Suprapubic skin (tissue), 4 donors: ENCODE measurements at regions not wholly inside any gene's neighbourhood (a gene's known extent, or its start where the extent isn't known, plus 50 kb on each side); places are given as distances from the start of the nearest gene placed in this dataset.

Experiments
- DNase-seq, 2 donors: peaks; one replicate each; pipeline ENCODE4 v3.0.0-alpha.2; 2019; ENCODE audit warnings: low spot score in 2 of 2
- H3K27ac ChIP-seq: fragments of 200-600 bp; sonication (generic); one replicate; pipeline ENCODE4 v1.5.1; 2019
- H3K27me3 ChIP-seq: fragments of 200-600 bp; sonication (generic); one replicate; pipeline ENCODE4 v1.5.1; 2019
- H3K36me3 ChIP-seq: fragments of 200-600 bp; sonication (generic); one replicate; pipeline ENCODE4 v1.5.1; 2019
- H3K4me1 ChIP-seq: fragments of 200-600 bp; sonication (generic); one replicate; pipeline ENCODE4 v1.5.1; 2019
- H3K4me3 ChIP-seq: fragments of 200-600 bp; sonication (generic); one replicate; pipeline ENCODE4 v1.5.1; 2019; ENCODE audit warnings: mild to moderate bottlenecking
- H3K9me3 ChIP-seq: fragments of 200-600 bp; sonication (generic); one replicate; pipeline ENCODE4 v1.5.1; 2019
- EP300 ChIP-seq: sonication (generic); formaldehyde crosslinking; IDR thresholded peaks from one replicate; pipeline ENCODE4 v1.6.1; 2017; ENCODE audit warnings: antibody characterized with exemption
- POLR2A ChIP-seq, 2 donors: fragments of 450-650 bp; IDR thresholded peaks; one replicate each; pipeline ENCODE4 v1.6.1; 2017; ENCODE audit warnings: antibody characterized with exemption in 2 of 2, mild to moderate bottlenecking in 2 of 2, moderate library complexity in 2 of 2
- POLR2AphosphoS5 ChIP-seq, 3 donors: sonication (generic); formaldehyde crosslinking; IDR thresholded peaks; one replicate each; pipeline ENCODE4 v1.6.1; 2017; ENCODE audit warnings: antibody characterized with exemption in 3 of 3
- WGBS: methylation state at CpG from one replicate; pipeline ENCODE4 v1.1.5; 2018; 5-methylcytosine and 5-hydroxymethylcytosine counted together
- TF ChIP-seq, protein P1 (sequence below), 2 donors: fragments of 200-600 bp in 1 of 2; fragments of 450-650 bp in 1 of 2; sonication (generic) in 1 of 2; IDR thresholded peaks; one replicate each; pipeline ENCODE4 v1.5.1; 2016 to 2019; ENCODE audit warnings: antibody characterized with exemption in 2 of 2, mild to moderate bottlenecking in 1 of 2, moderate library complexity in 1 of 2

DNA sequence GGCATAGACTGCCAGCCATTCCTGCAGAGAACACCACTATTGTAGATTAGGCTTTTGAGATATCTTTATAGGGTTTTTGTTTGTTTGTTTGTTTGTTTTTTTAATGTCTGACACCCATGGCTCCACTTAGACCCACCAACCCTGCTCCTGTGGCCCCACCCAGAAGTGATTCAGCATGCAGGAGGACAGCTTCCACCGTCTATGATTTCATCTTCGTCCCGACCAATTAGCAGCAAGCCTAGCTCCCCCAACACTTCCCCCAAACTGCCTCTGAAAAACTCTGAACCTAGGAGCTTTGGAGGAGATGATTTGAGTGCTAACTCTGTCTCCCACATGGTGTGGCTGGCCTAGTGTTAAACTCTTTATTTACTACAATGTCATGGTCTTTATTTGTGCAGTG lies 108.3 kb upstream of the RXFP2 start:
- DNase-seq: no peak
- WGBS: 53% methylated on average over 3 of the region's 3 CpGs
- H3K36me3 ChIP-seq: no peaks in the 10 kb centered on the region
- no peaks in the 10 kb centered on the region for H3K27me3 ChIP-seq
- peaks cover 4% of the 10 kb centered on the region for H3K4me1 ChIP-seq
- H3K27ac ChIP-seq: no peak overlapping the region
- H3K9me3 ChIP-seq: peaks cover 1% of the 10 kb centered on the region
- no peak for TF ChIP-seq POLR2AphosphoS5 (IDR thresholded peaks at IDR 0.05)
- TF ChIP-seq, protein P1, sequence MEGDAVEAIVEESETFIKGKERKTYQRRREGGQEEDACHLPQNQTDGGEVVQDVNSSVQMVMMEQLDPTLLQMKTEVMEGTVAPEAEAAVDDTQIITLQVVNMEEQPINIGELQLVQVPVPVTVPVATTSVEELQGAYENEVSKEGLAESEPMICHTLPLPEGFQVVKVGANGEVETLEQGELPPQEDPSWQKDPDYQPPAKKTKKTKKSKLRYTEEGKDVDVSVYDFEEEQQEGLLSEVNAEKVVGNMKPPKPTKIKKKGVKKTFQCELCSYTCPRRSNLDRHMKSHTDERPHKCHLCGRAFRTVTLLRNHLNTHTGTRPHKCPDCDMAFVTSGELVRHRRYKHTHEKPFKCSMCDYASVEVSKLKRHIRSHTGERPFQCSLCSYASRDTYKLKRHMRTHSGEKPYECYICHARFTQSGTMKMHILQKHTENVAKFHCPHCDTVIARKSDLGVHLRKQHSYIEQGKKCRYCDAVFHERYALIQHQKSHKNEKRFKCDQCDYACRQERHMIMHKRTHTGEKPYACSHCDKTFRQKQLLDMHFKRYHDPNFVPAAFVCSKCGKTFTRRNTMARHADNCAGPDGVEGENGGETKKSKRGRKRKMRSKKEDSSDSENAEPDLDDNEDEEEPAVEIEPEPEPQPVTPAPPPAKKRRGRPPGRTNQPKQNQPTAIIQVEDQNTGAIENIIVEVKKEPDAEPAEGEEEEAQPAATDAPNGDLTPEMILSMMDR (IDR thresholded peaks at IDR 0.05): no peak
- no peak for TF ChIP-seq EP300
- no peak for TF ChIP-seq POLR2A (IDR thresholded peaks at IDR 0.05)
- H3K4me3 ChIP-seq: no peak overlapping the region

DNA sequence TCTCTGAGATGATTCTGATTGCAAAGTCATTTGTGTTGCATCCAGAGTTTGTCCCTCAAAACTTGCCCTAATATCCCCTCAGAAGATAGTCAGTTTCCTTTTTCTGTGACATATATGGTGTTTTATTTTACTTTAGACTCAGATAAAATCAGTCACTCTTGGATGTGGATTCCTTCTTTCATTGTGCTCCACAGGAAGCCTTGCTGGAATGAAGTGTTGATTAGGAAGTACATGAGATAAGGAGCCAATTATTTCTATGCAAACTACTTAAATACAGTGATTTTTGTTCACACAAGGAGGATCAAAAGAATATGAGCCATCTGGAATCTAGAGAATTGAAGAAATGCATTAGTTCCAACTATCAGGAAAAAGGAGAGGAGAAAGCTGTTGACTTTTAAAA lies 107.6 kb upstream of the RXFP2 start:
- no peak for DNase-seq
- Histone ChIP-seq H3K36me3 (no peaks in the 10 kb centered on the region), H3K27me3 (no peaks in the 10 kb centered on the region), H3K27ac (no peak overlapping the region), H3K9me3 (peaks cover 4% of the 10 kb centered on the region), H3K4me1 (peaks cover 4% of the 10 kb centered on the region), H3K4me3 (no peak overlapping the region)
- TF ChIP-seq POLR2AphosphoS5 (IDR thresholded peaks at IDR 0.05) (no peak), EP300 (no peak)
- TF ChIP-seq, protein P1 (IDR thresholded peaks at IDR 0.05): no peak

DNA sequence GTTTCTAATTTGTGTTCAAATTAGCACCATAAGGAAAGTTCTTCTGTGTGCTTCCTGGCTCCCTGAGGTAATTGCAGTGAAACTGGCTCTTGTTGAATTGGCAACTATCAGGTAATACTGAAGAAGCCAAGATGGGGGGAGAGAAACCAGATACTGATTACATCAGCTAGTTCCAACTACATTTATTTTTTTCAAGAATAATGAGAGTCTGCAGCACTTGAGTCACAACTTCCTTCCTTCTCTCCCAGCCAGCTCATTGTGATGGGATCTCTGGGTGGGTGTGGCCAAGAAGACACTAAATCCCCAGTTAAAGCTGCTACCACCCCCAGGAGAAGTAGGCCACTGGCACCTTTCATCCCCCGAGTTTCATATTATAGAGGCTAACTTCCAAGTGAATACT lies 100.7 kb upstream of the RXFP2 start:
- Histone ChIP-seq H3K36me3 (no peaks in the 10 kb centered on the region), H3K27ac (no peak overlapping the region), H3K4me3 (no peak overlapping the region), H3K27me3 (no peaks in the 10 kb centered on the region), H3K9me3 (peaks cover 10% of the 10 kb centered on the region), H3K4me1 (no peaks in the 10 kb centered on the region)
- 85% methylated on average over 1 of the region's 1 CpG for WGBS
- DNase-seq: no peak
- TF ChIP-seq, protein P1 (IDR thresholded peaks at IDR 0.05): no peak
- no peak for TF ChIP-seq POLR2A (IDR thresholded peaks at IDR 0.05)
- no peak for TF ChIP-seq POLR2AphosphoS5 (IDR thresholded peaks at IDR 0.05)
- TF ChIP-seq EP300: no peak

DNA sequence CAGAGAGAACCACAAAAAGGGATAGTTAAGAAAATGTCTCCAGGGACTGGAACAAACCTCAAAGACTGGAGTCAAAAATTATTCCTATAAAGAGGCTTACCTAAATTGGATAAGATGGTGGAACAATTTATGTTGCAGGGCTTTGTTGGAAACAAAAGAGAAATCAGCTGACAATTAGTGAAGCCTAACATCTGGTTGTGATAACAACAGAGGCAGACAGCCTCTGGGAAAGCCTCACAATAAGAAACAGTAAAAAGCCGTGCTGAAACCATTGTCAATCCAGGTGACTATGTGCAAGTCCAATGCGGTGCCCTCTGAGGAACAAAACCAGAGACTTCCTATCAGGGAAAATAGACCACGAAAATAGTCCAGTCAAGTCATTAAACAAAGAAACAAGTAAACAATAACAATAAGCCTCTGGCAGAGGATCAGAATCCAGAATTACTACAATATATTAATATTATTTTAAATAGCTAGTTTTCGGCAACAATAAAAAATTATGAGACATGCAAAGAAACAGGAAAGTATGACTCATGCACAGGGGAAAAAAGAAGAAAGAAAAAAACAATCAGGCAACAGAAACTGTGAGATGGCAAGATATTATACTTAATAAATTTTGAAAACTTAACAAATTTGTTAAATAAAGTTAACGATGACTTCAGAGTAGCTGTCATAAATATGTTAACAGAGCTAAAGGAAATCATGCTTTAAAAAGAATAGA lies 99.7 kb upstream of the RXFP2 start:
- Histone ChIP-seq H3K27me3 (no peaks in the 10 kb centered on the region), H3K27ac (no peak overlapping the region), H3K9me3 (peaks cover 10% of the 10 kb centered on the region), H3K4me3 (no peak overlapping the region), H3K4me1 (no peaks in the 10 kb centered on the region), H3K36me3 (no peaks in the 10 kb centered on the region)
- 63% methylated on average over 5 of the region's 5 CpGs for WGBS
- no peak for TF ChIP-seq POLR2AphosphoS5 (IDR thresholded peaks at IDR 0.05)
- no peak for TF ChIP-seq POLR2A (IDR thresholded peaks at IDR 0.05)
- TF ChIP-seq, protein P1 (IDR thresholded peaks at IDR 0.05): no peak
- TF ChIP-seq EP300: no peak
- DNase-seq: no peak

DNA sequence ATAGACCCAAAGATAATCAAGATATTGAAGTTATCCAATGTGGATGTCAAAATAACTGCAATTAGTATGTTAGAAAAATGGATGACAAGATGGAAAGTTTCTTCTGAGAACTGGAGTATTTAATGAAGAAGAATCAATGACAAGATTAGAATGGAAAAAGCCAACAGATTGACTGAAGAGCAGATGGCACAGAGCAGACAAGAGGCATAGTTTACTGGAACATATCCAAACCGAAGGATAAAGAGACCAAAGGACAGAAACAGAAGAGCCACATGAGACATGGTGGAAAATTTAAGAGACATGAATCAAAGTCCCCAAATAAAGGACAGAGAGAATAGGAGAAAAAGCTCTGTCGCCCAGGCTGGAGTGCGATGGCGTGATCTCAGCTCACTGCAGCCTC lies 89.6 kb upstream of the RXFP2 start:
- Histone ChIP-seq H3K9me3 (no peaks in the 10 kb centered on the region), H3K27me3 (no peaks in the 10 kb centered on the region), H3K27ac (no peak overlapping the region), H3K4me3 (no peak overlapping the region), H3K4me1 (no peaks in the 10 kb centered on the region), H3K36me3 (no peaks in the 10 kb centered on the region)
- TF ChIP-seq, protein P1 (IDR thresholded peaks at IDR 0.05): no peak
- no peak for TF ChIP-seq EP300
- TF ChIP-seq POLR2AphosphoS5 (IDR thresholded peaks at IDR 0.05): no peak
- no peak for TF ChIP-seq POLR2A (IDR thresholded peaks at IDR 0.05)
- 80% methylated on average over 4 of the region's 4 CpGs for WGBS
- no peak for DNase-seq
